Stomach (tissue), 4 donors: ENCODE measurements at regions not wholly inside any gene's neighbourhood (a gene's known extent, or its start where the extent isn't known, plus 50 kb on each side); places are given as distances from the start of the nearest gene placed in this dataset.

Experiments
- CTCF ChIP-seq, 7 experiments: fragments of 450-650 bp in 4 of 7; fragments of 200-600 bp in 3 of 7; sonication (generic) in 3 of 7; IDR thresholded peaks; one replicate each; pipeline ENCODE4 v1.5.1; 2016 to 2019; ENCODE audit warnings: antibody characterized with exemption in 7 of 7, control low read depth in 2 of 7, mild to moderate bottlenecking in 1 of 7
- EP300 ChIP-seq: sonication (generic); formaldehyde crosslinking; IDR thresholded peaks from one replicate; pipeline ENCODE4 v1.6.1; 2017; ENCODE audit warnings: antibody characterized with exemption
- POLR2A ChIP-seq, 4 donors: fragments of 450-650 bp; IDR thresholded peaks; one replicate each; pipeline ENCODE4 v1.6.1; 2016; ENCODE audit warnings: antibody characterized with exemption in 4 of 4, control low read depth in 2 of 4, mild to moderate bottlenecking in 1 of 4, moderate library complexity in 1 of 4
- POLR2AphosphoS5 ChIP-seq, 3 donors: sonication (generic); formaldehyde crosslinking; IDR thresholded peaks; one replicate each; pipeline ENCODE4 v1.6.1; 2016; ENCODE audit warnings: antibody characterized with exemption in 3 of 3

- no peak for TF ChIP-seq EP300
- TF ChIP-seq POLR2A (IDR thresholded peaks at IDR 0.05), result no peak
- TF ChIP-seq CTCF (IDR thresholded peaks at IDR 0.05), result no peak
- no peak for TF ChIP-seq POLR2AphosphoS5 (IDR thresholded peaks at IDR 0.05)
Observed at GRCh38 chr7:138204285-138204981, 128.2 kb downstream of the AKR1D1 start.
